PFSK-1 (cell line): ENCODE measurements at regions not wholly inside any gene's neighbourhood (a gene's known extent, or its start where the extent isn't known, plus 50 kb on each side); places are given as distances from the start of the nearest gene placed in this dataset.

Experiments used
- POLR2AphosphoS5 ChIP-seq: IDR thresholded peaks from 2 replicates; pipeline ENCODE4 v1.6.1; 2012; ENCODE audit warnings: low read depth, mild to moderate bottlenecking, control low read depth, low read length, moderate library complexity
- REST ChIP-seq, 2 experiments: IDR thresholded peaks; 2 replicates each; pipeline versions ENCODE4 v1.6.1 to v1.8.0; 2011 to 2012; ENCODE audit warnings: low read depth in 2 of 2, low read length in 2 of 2, control low read depth in 1 of 2, inconsistent platforms in 1 of 2, mild to moderate bottlenecking in 1 of 2, moderate library complexity in 1 of 2; ENCODE audit not compliant: insufficient read depth in 1 of 2
- SIN3A ChIP-seq: IDR thresholded peaks from 2 replicates; pipeline ENCODE4 v1.6.1; 2012; ENCODE audit warnings: mild to moderate bottlenecking, low read length, moderate library complexity, borderline replicate concordance; ENCODE audit not compliant: insufficient read depth
- TAF1 ChIP-seq: IDR thresholded peaks from 2 replicates; pipeline ENCODE4 v1.6.1; 2012; ENCODE audit warnings: low read length, control low read depth, borderline replicate concordance; ENCODE audit not compliant: insufficient read depth

- TF ChIP-seq POLR2AphosphoS5 (no peak), SIN3A (no peak), TAF1 (no peak), REST (IDR thresholded peaks at IDR 0.05; ENCODE audit: insufficient read depth in 1 of 2, low read depth in 2 of 2, low read length in 2 of 2) (no peak)
These were observed 348.5 kb downstream of the TGFB2 start for GRCh38 chr1:218693599-218693998.
